ENCODE measurements at regions not wholly inside any gene's neighbourhood (a gene's known extent, or its start where the extent isn't known, plus 50 kb on each side); places are given as distances from the start of the nearest gene placed in this dataset.

- TF ChIP-seq CTCF (IDR thresholded peaks at IDR 0.05) (no peak), EZH2 (IDR thresholded peaks at IDR 0.05; ENCODE audit: borderline replicate concordance, insufficient read depth, low read depth, low read length, poor library complexity, severe bottlenecking) (no peak)
Measured at GRCh38 chr1:68326481-68326880, 94.2 kb upstream of the WLS start.

All from B cell (primary cell).